SU-DHL-6 (cell line): ENCODE measurements at regions not wholly inside any gene's neighbourhood (a gene's known extent, or its start where the extent isn't known, plus 50 kb on each side); places are given as distances from the start of the nearest gene placed in this dataset.

Experiments
- H2AFZ ChIP-seq: fragments of 200-600 bp; sonication (generic); 2 replicates; pipeline ENCODE4 v1.6.1; 2014; ENCODE audit warnings: low read depth, mild to moderate bottlenecking, moderate library complexity, mixed read lengths, antibody characterized with exemption, low read length; ENCODE audit not compliant: severe bottlenecking
- H3F3A ChIP-seq: fragments of 200-600 bp; shearing (Covaris generic); 2 replicates; pipeline ENCODE4 v1.6.0; 2016; ENCODE audit warnings: antibody characterized with exemption, mild to moderate bottlenecking; ENCODE audit not compliant: insufficient read depth
- H3K27ac ChIP-seq: fragments of 200-600 bp; sonication (generic); 2 replicates; pipeline ENCODE4 v1.5.1; 2016; ENCODE audit warnings: low read depth, mild to moderate bottlenecking, low read length, moderate library complexity, mixed read lengths
- H3K27me3 ChIP-seq: fragments of 200-600 bp; sonication (generic), shearing (Covaris generic); 2 replicates; pipeline ENCODE4 v1.6.0; 2014; ENCODE audit warnings: mild to moderate bottlenecking, low read length
- H3K36me3 ChIP-seq: fragments of 200-600 bp; sonication (generic); 2 replicates; pipeline ENCODE4 v1.6.1; 2014; ENCODE audit warnings: mild to moderate bottlenecking, low read length, mixed read lengths
- H3K4me2 ChIP-seq: fragments of 300-600, 200-600 bp; shearing (Covaris generic), sonication (generic); 2 replicates; pipeline ENCODE4 v1.6.0; 2014; ENCODE audit warnings: low read length, low read depth, mild to moderate bottlenecking; ENCODE audit not compliant: poor library complexity, severe bottlenecking
- H3K4me3 ChIP-seq: fragments of 200-600 bp; sonication (generic); 2 replicates; pipeline ENCODE4 v1.5.1; 2014; ENCODE audit warnings: antibody characterized with exemption, low read length, mild to moderate bottlenecking, mixed read lengths; ENCODE audit not compliant: insufficient read depth, poor library complexity, severe bottlenecking
- H3K79me2 ChIP-seq: fragments of 200-600 bp; sonication (generic); 2 replicates; pipeline ENCODE4 v1.6.1; 2014; ENCODE audit warnings: mild to moderate bottlenecking, low read length, moderate library complexity; ENCODE audit not compliant: insufficient read depth
- H3K9ac ChIP-seq: fragments of 200-600 bp; sonication (generic); 2 replicates; pipeline ENCODE4 v1.7.0; 2014; ENCODE audit warnings: mild to moderate bottlenecking, low read length
- H3K9me2 ChIP-seq: fragments of 200-600 bp; sonication (generic); replicated peaks from 2 replicates; pipeline ENCODE4 v1.6.1; 2014; ENCODE audit warnings: low read length; ENCODE audit not compliant: insufficient read depth
- H3K9me3 ChIP-seq: fragments of 200-600 bp; sonication (generic); 2 replicates; pipeline ENCODE4 v1.6.1; 2014; ENCODE audit warnings: low read length, mixed read lengths; ENCODE audit not compliant: insufficient read depth
- H4K20me1 ChIP-seq: fragments of 200-600 bp; sonication (generic); 2 replicates; pipeline ENCODE4 v1.6.1; 2014; ENCODE audit warnings: low read depth, mild to moderate bottlenecking, antibody characterized with exemption, low read length, moderate library complexity, mixed read lengths
- EZH2phosphoT487 ChIP-seq: fragments of 200-600 bp; sonication (generic), shearing (Covaris generic); conservative IDR thresholded peaks from 2 replicates; pipeline ENCODE4 v1.6.1; 2018; ENCODE audit warnings: mild to moderate bottlenecking, antibody characterized with exemption, low read length, moderate library complexity, mixed read lengths
- TF ChIP-seq, protein P1 (sequence below): fragments of 200-600 bp; sonication (generic); IDR thresholded peaks from one replicate; pipeline ENCODE4 v1.5.1; 2017; ENCODE audit warnings: antibody characterized with exemption, mild to moderate bottlenecking, low read length, moderate library complexity; ENCODE audit not compliant: insufficient read depth, poor library complexity, severe bottlenecking

DNA sequence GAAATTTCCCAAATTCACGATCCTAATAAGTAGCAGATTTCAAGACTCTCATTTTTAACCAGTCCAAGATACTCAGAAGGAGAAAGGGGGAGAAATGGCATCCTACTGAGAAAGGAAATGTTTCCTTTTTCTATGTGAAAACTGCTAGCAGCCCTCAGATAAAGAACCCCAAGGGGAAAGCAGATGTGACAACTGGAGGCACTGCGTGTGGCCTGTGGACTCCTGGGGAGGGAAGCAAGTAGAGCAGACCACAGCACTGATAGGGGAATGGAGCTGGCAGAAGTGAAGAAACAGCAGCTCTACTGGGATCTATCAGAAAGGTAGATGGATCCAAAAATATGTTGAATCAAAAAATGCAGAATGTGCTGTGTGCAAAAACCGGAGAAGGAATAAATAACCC, 239.7 kb upstream of the API5 start:
- Histone ChIP-seq H3F3A (no peaks in the 10 kb centered on the region), H3K4me2 (no peak overlapping the region), H4K20me1 (no peaks in the 10 kb centered on the region), H3K27me3 (no peaks in the 10 kb centered on the region), H3K79me2 (no peaks in the 10 kb centered on the region), H3K9me3 (no peaks in the 10 kb centered on the region), H3K36me3 (no peaks in the 10 kb centered on the region), H3K4me3 (no peak overlapping the region), H3K9ac (no peak overlapping the region), H2AFZ (no peak overlapping the region), H3K27ac (no peak overlapping the region), H3K9me2 (no peaks in the 10 kb centered on the region)
- TF ChIP-seq, protein P1, sequence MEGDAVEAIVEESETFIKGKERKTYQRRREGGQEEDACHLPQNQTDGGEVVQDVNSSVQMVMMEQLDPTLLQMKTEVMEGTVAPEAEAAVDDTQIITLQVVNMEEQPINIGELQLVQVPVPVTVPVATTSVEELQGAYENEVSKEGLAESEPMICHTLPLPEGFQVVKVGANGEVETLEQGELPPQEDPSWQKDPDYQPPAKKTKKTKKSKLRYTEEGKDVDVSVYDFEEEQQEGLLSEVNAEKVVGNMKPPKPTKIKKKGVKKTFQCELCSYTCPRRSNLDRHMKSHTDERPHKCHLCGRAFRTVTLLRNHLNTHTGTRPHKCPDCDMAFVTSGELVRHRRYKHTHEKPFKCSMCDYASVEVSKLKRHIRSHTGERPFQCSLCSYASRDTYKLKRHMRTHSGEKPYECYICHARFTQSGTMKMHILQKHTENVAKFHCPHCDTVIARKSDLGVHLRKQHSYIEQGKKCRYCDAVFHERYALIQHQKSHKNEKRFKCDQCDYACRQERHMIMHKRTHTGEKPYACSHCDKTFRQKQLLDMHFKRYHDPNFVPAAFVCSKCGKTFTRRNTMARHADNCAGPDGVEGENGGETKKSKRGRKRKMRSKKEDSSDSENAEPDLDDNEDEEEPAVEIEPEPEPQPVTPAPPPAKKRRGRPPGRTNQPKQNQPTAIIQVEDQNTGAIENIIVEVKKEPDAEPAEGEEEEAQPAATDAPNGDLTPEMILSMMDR, result no peak
- no peak for TF ChIP-seq EZH2phosphoT487

GRCh38 chr11:43072911-43073310, 238.9 kb upstream of the API5 start:
- Histone ChIP-seq H3K79me2 (no peaks in the 10 kb centered on the region), H3F3A (no peaks in the 10 kb centered on the region), H3K9me3 (no peaks in the 10 kb centered on the region), H4K20me1 (no peaks in the 10 kb centered on the region), H3K4me2 (no peak overlapping the region), H2AFZ (no peak overlapping the region), H3K9ac (no peak overlapping the region), H3K27me3 (no peaks in the 10 kb centered on the region), H3K27ac (no peak overlapping the region), H3K4me3 (no peak overlapping the region), H3K9me2 (no peaks in the 10 kb centered on the region), H3K36me3 (no peaks in the 10 kb centered on the region)
- TF ChIP-seq EZH2phosphoT487, result no peak
- TF ChIP-seq, protein P1, result no peak

DNA sequence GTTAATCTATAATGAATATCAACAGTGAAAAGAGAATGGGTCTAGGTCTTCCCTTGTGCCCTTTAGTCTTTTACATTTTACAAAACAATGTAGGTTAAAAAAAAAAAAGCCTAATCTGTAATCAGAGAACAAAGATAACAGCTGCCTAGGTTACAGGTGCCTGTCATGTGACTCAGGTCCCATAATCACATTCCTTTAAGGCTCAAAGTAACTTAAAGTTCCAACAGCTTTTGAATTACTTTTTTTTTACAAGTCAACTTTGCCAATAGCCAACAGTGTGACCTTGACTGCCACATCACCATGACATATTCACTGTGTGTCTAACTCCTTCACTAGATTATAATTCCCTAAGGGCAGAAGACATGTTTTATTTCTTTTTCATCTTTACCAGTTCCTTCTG, 237.0 kb upstream of the API5 start:
- no peak overlapping the region for H3K4me2 ChIP-seq
- H3K9me3 ChIP-seq, result no peaks in the 10 kb centered on the region
- H3K79me2 ChIP-seq, result no peaks in the 10 kb centered on the region
- no peak overlapping the region for H3K9ac ChIP-seq
- no peaks in the 10 kb centered on the region for H3K36me3 ChIP-seq
- no peaks in the 10 kb centered on the region for H4K20me1 ChIP-seq
- H3F3A ChIP-seq, result no peaks in the 10 kb centered on the region
- no peak overlapping the region for H3K4me3 ChIP-seq
- TF ChIP-seq EZH2phosphoT487, result no peak
- TF ChIP-seq, protein P1, result no peak
- H2AFZ ChIP-seq, result no peak overlapping the region
- H3K27ac ChIP-seq, result no peak overlapping the region
- H3K27me3 ChIP-seq, result no peaks in the 10 kb centered on the region
- H3K9me2 ChIP-seq, result no peaks in the 10 kb centered on the region
